HG03103 (cell line): ENCODE measurements at regions not wholly inside any gene's neighbourhood (a gene's known extent, or its start where the extent isn't known, plus 50 kb on each side); places are given as distances from the start of the nearest gene placed in this dataset.

Experiments used
- ATAC-seq: cut with Tn5 transposase; IDR thresholded peaks from one replicate; pipeline ENCODE4 v1.9.1; 2021; ENCODE audit warnings: low read depth; ENCODE audit not compliant: unreplicated experiment

DNA sequence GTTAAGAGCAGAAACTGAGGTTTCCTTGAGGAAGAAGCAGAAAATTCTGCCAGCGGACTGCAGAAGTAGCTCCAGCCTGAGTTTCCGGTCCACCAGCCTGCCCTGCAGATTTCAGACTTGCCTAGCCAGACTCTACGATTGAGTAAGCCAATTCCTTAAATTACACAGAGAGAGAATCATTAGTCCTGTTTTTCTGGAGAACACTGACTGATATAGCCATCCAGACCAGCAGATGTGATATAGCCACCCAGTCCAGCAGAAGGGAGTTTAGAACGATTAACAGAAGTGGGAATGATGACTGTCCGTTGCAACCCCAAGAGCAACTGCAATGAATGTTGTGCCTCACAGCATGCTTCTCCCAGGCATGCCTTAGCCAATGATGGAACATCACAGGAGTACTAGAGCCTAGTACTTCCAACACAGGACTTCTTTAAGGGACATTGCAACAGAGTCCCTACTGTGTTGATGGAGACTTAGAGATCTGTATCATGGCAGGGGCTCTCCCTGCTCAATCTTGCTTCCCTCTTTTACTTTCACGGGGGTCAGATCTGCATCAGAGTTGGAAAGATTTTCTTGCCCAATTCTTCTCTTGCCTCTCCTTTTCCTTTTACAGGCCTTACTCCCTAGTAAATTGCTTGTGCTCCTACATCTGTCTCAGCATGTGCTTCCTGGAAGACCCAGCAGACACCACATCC lies 264.6 kb upstream of the CLNK start:
- no peak for ATAC-seq

DNA sequence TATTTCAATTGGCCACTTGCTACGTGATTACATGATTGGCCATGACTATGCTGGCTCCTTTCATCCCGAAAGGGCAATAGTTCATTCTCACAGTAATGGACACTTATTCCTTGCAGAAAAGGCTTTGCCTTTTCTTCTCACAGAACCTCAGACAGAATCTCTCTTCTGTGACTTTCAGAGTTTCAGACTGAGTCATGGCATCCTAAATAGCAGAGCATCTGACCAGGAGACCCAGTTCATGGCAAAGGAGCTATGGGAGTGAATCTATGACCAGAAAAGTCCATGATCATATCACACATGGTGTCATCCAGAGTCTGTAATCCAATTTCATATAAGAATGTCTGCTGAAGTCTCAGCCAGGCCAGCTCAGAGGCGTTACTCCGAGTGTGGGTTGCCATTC lies 263.3 kb upstream of the CLNK start:
- no peak for ATAC-seq

DNA sequence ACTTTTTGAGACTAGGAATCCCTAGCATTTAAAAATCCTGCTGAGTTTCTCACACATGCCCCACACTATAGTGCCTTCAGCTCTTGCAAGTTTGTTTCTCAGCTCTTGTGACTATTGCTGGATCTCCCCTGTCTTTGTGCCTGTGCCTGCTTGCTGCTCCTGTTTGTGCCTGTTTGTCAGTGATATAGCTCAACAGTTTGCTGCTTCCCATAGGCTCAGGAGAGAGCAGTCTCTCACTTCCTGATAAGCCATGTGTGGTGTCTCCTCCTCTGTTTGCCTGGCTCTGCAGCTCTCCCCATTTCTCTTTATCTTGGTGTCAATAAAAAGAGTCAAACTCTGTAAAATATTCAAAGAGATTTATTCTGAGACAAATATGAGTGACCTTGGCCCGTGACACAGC lies 259.8 kb upstream of the CLNK start:
- ATAC-seq, result no peak

DNA sequence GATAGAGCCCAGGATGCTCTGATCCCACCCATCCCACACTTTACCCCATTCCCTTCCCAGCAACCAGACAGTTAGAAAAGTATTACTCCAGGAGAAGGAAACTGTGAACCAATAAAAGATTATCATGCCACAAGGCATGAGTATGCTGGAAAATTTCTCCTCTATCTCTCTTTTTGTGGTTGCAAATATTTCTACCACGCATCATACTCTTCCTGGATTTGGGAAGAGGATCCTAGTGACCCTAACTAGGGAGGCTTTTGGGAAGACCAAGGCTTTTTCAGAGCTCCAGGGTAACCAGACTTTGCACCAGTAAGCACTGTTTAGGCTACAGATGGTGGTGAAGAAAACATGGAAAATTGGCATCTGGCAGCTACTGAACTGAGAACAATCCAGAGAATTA lies 257.6 kb upstream of the CLNK start:
- no peak for ATAC-seq

DNA sequence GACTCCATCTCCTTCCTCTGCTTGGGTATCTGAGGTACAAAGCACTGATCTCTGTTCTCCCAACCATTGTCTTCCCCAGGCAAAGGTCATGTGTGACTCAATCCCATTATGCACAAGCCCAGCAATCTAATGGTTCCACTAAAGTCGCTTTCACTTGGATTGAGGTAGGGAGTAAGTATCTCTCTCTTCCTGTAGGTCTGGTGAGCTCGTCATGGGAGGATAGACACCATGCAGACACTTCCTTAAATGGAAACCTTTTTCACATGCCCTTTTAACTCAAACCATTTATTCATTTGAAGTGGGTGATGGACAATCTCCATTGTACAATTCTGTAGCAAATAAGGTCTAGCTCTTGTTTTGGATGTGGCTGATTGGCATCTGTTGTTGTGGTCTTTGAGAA lies 245.2 kb upstream of the CLNK start:
- no peak for ATAC-seq

DNA sequence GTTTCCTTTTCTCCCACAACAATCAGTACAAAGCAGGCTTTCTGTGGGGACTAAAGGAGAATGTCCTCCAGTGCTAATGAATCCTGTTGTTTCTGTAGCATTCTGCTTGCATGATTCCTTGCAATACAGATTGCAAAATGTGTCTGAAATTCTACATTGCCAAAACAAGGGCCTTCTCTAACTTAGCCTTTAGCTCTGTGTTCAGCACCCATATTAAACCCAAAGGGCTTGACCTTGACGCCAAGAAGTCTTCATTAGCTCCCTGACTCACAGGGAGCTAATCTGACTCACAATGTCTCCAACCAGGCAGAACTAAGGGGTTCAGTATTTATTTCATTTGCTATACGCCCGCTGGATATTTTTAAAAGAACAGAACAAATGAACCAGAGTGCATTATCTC lies 241.4 kb upstream of the CLNK start:
- ATAC-seq, result no peak

DNA sequence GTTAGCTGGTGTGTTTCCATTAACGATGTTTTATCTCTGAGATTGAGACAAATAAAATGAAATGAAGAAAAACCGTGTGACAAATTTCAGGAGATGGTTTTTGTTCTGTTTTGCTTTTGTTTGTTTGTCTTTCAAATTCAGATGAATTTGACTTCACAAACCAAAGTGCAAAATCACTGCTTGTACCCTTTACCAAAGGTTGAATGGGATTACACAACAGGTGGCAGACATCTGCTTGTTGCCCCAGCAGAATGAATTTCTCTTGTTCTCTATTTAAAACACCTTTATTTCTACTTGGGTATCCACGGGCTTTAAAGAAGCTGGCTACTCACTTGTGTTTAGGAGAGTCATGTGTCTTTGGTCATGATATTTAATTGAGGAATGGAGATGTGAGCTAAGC lies 239.7 kb upstream of the CLNK start:
- no peak for ATAC-seq

DNA sequence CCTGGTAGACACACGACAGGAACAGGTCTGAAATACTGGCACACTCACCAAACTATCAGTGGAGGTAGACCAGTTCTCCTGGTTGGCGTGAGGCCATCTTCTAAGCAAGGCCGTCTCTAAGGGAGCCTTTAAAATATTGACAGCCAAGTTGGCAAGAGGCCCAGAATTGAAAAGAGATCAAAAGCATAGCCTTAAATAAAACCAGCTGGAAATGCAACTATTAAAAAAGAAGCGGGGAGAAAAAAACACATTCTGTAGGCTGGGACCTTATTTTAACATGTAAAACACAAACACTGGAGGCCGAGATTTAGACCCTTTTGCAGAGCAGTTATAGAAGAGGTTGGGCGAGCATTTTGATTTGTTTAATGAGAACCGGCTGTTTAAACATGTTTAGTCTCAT lies 233.0 kb upstream of the CLNK start:
- ATAC-seq, result no peak

DNA sequence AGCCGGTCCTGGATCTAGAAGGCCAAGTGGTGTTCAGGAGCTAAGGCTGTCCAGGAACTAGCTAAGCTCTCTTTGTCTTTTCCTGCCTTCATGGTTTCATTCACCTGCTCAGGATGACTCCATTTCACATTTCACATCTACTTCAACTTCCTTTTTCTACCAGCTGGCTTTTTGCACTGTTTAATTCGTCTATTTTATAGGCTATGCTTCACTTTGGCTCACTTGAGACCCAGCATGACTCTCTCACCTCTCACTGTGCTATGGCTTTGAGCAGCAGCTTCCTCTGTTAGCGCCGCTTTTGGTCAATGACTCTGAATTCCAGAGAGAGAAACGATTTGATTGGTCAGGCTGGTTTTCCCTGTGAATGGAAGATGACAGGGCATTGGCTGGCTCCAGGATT lies 213.5 kb upstream of the CLNK start:
- no peak for ATAC-seq

DNA sequence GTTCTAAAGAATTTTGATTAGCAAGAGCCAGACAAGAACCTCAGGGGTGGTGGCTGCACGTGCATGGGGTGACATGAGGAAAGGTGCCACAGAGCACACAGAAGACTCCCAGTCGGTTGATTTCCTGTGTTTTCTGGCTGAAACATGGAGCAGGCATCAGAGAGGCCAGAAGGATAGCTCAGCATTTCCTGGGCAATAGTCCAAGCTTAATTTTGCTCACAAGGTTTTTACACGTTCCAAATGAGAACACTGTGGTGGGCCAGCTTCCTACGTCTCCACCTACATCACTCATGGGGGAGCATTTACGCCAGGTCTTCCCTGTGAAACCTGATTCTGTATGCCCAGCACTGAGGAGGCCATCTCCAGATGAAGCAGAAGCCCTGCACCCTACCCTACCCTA lies 212.5 kb upstream of the CLNK start:
- ATAC-seq, result no peak

DNA sequence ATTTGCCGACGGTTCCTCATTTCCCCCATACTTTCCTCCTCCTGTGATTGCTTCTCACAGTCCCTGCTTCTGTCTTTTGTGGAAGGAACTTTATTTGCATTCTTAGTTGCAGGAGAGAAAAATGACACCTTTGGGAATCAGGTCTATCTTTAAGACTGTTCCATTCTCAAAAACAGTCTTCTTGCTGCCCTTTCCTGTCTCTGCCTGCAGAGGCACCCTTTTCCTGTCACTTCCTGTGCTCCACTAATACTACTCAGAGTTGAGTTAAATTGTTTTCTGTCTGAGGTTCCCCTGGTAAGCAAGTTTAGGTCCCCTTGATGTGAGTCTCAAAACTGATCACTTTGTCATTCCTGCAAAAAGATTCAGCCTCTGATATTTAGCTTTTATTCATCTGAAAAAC lies 208.8 kb upstream of the CLNK start:
- ATAC-seq, result peak; percentile 57

DNA sequence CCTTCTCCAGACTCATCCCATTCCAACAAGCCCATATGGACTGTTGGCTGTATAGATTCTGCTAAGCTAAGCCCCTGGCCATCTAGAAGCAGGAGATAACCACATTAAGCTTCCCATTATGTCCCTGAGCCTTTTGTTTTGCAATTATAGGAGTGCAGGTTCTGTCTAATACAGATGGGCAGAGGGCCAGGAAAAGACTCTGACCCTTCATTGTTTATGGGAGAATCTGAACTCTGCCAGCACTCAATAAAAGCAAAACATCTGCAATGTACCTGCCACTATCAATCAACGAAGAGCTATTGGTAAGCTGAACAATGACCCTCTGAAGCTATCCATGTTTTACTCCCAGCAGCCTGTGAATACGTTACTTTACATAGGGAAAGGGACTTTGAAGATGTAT lies 207.3 kb upstream of the CLNK start:
- no peak for ATAC-seq

DNA sequence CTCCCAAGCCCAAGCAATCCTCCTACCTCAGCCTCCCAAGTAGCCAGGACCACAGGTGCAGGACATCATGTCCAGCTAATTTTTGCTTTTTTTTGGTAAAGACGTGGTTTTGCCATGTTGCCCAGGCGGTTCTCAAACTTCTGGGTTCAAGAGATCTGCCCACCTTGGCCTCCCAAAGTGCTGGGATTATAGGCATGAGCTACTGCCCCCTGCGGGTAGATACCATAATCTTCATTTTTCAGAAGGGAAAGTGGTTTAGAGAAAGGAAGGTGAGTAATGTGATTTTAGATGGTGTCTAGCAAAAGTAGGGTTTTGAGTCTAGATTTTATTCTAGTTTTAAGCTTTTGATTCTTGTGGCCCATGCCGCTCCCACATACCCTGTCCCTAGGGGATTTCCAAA lies 205.3 kb upstream of the CLNK start:
- ATAC-seq, result no peak

DNA sequence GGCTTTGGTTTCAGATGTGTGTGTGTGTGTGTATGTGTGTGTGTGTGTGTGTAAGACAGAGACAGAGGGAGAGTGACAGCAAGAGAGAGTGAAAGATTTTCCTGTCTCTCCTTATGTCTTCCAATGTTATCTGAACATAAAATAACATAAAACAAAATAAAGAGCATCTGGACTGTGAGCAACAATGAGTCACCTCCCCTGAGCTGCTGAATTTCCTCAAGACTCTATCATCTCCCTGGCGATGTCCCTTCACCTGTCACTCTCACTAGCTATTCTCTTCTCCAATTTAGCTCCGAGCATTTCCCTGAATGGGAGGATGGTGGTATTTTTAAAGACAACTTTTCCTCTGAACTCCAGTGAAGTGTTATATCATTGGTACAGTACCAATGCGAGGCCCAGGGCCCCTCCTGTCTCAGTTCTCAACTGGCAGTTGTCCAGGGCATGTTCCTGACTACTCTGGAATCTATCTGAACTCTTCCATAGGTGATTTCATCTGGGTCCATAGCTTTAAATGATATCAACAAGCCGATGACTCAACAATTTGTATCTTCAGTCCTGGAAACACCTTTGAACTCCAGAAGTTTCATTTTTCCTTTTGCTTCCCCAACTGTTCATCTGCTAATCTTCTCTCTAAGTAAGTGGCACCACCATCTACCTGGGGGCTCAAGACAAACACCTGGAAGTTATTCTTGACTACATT lies 195.0 kb upstream of the CLNK start:
- ATAC-seq, result no peak

DNA sequence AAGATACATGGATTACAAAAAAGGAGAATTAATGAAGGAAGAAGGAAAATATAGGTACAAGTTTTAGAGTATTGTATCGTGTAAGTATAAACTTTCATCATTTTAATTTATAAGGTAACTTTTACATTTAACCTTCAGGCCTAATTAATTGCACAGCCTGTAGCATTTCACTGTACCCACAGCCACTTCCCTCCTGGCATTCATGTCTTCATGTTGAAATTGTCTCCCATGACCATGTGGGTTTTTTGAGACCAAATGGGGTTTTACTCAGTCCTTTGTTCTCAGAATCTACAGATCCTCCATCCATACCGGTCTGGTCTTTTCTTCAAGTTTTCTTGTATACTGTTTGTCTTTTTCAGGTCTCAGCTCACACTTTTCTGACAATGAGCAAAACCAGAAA lies 194.3 kb upstream of the CLNK start:
- no peak for ATAC-seq

DNA sequence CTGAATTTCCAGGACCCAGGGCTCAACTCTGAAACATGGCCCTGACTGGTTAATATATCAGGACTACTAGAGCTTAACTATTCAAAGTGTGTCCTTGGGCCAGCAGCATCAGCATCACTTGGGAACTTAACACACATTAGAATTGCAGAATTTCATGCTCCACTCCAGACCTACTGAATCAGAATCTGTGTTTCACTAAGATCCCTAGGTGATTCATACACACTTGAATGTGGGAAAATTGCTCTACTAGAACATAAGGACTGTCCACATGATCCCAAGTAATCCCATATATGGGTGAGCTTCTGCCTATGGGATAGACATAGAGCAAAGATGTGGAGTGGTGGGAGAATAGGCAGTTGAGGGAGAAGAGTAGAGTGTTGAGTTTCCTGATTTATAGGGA lies 192.5 kb upstream of the CLNK start:
- no peak for ATAC-seq

DNA sequence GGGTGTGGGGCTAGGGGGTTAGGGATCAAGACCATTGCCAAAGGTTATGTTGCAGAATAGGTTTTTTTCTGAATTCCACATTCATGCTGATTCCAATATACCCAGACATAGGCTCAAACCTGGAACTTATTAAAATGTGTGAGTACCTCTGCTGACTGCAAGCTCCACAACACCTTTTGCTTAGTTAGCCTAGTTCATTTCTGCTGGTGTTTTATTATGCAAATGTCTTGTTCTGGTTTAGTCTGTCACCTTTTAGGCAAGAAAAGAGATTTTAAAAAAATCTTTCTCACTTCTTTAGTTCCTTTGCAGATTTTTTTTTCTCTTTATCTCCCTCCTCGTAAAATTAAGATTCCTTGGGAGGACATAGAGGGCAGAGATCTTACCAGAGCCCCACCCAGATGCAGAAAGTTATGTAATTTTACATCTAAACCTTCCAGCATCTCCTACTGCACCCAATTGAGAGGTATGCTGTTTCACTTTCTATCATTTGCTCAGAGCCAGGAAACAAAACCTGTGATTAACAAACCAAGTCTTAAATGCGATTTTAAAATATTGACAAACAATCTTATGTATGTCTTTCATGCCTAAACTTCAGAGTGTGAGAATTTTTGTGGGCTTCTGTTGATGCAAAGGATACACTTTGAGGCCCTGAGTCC lies 190.7 kb upstream of the CLNK start:
- no peak for ATAC-seq

DNA sequence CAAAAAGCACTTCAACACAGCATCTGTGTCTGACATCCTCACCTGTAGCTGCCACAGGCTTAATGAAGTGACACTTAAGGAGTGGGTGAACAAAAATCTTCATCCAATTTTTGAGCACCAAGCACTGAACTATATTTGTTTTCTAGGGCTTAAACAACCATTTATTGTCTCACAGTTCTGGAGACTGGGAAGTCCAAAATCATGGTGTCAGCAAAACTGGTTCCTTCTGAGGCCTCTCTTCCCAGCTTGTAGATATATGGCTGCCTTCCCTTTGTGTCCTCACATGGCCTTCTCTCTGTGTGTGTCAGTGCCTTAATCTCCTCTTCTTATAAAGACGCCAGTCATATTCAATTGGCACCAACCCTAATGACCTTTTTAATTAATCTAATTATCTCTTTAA lies 189.2 kb upstream of the CLNK start:
- no peak for ATAC-seq

DNA sequence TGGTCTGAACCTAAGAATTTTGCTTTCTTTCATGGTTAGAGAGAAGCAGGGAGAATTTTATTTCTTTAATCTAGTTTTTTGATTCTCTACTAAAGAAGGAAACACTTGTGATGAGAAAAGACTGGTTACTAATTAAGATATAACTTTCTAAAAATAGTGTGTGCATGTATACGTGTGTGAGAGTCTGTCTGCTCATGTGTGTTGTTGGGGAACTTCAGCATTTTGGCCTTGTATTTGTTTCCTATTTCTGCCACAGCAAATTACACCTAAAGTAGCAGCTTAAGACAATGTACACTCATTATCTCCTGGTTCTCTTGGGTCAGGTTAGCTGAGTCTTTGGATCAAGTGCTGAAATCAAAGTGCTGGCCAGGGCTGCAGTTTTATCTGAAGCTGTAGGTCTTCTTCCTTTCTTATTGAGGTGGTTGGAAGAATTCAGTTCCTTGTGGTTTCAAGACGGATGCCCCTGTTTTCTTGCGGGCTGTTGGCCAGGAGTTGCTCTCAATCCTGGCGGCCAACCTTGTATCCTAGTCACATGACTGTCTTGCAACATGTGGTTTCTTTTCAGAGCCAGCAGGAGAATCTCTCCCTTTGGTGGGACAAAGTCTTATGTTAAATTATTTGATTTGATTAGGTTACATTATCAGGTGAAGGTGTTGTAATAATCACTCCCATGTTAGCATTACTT lies 188.4 kb upstream of the CLNK start:
- ATAC-seq, result no peak

DNA sequence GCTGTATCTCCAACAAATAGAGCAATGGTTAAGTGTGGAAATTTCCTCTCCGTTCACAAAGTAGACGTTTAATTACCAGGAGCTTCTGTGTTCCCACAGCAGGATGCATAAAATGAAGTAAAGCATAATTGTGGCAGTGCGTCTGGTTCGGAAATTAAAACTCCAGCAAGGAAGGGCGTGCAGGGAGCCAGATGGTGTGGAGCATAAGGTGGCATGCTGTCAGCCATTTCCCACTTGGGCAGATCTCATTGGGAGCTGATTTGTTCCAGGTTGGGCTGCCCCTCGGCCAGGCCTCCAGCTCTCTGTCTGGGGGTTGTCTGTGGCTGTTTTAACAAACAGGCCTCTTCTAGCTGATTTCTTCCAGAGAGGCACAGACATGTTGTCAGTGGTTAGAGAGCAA lies 182.1 kb upstream of the CLNK start:
- ATAC-seq, result no peak

DNA sequence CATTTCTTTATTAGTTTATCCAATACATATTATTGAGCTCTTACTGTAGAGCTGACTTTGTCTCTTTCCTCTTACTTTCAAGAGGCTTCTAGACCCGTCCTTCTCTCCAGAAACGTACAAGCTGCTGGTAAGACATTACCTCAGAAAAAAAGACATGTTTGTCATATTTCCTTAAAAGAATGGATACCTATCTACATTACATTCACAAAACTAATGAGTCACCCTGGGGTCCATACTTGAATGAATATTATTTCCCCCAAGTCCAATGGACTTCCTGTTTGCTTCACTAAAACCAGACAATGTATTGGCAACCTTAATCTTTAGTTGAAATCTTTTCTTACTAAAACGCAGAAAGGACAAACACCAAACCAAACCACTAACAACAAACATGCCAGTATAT lies 176.5 kb upstream of the CLNK start:
- no peak for ATAC-seq
